Stomach (tissue), 4 donors: ENCODE measurements at regions not wholly inside any gene's neighbourhood (a gene's known extent, or its start where the extent isn't known, plus 50 kb on each side); places are given as distances from the start of the nearest gene placed in this dataset.

Source experiments
- CTCF ChIP-seq, 7 experiments: fragments of 450-650 bp in 4 of 7; fragments of 200-600 bp in 3 of 7; sonication (generic) in 3 of 7; IDR thresholded peaks; one replicate each; pipeline ENCODE4 v1.5.1; 2016 to 2019; ENCODE audit warnings: antibody characterized with exemption in 7 of 7, control low read depth in 2 of 7, mild to moderate bottlenecking in 1 of 7
- POLR2A ChIP-seq, 4 donors: fragments of 450-650 bp; IDR thresholded peaks; one replicate each; pipeline ENCODE4 v1.6.1; 2016; ENCODE audit warnings: antibody characterized with exemption in 4 of 4, control low read depth in 2 of 4, mild to moderate bottlenecking in 1 of 4, moderate library complexity in 1 of 4
- POLR2AphosphoS5 ChIP-seq, 3 donors: sonication (generic); formaldehyde crosslinking; IDR thresholded peaks; one replicate each; pipeline ENCODE4 v1.6.1; 2016; ENCODE audit warnings: antibody characterized with exemption in 3 of 3

GRCh38 chr7:27349621-27350020 lies 107.0 kb downstream of the EVX1 start:
- TF ChIP-seq CTCF (IDR thresholded peaks at IDR 0.05) (no peak), POLR2AphosphoS5 (IDR thresholded peaks at IDR 0.05) (no peak), POLR2A (IDR thresholded peaks at IDR 0.05) (no peak)
